ENCODE measurements at regions not wholly inside any gene's neighbourhood (a gene's known extent, or its start where the extent isn't known, plus 50 kb on each side); places are given as distances from the start of the nearest gene placed in this dataset.
A peak's percentile ranks its signal among the peaks of the same experiment; 100 is the strongest.
"Not testable (repeated sequence)": the region's sequence is repeated elsewhere in the genome, so short reads cannot be mapped to it uniquely, and the experiment has no call there.

DNA sequence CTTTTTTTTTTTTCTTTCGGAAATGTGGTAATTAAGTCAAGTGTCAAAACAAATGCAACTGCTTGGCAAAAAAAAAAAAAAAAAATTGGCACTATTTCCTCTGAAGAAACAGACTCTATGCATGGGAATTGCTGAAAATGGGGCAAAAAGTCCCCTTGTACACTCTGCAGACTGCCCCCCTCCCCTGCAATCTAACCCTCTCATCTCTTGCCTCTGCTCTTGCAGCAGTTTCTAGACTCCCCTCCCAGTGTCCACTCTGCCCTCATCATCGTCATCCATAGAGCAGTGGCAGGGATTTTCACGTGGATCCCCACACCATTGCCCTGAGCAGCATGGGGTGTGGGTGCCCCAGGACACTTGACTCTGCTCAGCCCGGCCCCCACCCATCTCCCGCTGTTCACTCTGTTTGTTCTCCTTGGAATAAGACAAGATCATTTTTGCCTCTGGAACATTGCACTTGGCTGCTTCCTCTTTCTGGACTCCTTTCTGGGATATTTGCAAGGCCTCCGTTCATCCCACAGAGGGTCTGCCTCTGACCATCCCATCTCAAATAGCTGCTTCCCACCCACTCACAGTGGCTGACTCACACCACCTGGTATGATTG is 213.9 kb downstream of the ACKR3 start:
- Histone ChIP-seq H3K36me3 (no peaks in the 10 kb centered on the region), H3K4me3 (no peak overlapping the region), H3K27me3 (peaks cover 0 to 6% (median 0%) of the 10 kb centered on the region in 3 donors), H3K4me1 (no peaks in the 10 kb centered on the region), H3K27ac (no peak overlapping the region), H3K9me3 (no peaks in the 10 kb centered on the region)
- 84 to 90% (median 88%) methylated on average over 6 of the region's 6 CpGs for WGBS, 5 donors
- TF ChIP-seq POLR2A (IDR thresholded peaks at IDR 0.05) (no peak), POLR2AphosphoS5 (IDR thresholded peaks at IDR 0.05) (no peak), CTCF (IDR thresholded peaks at IDR 0.05) (no peak), EP300 (IDR thresholded peaks at IDR 0.05) (no peak)
- DNase-seq, result no peak
- intact Hi-C loops (cut with DNase I; ENCODE audit: low total_unique reads), result no loop called here

GRCh38 chr2:236785611-236786057 is 216.0 kb downstream of the ACKR3 start:
- Histone ChIP-seq H3K4me1 (no peaks in the 10 kb centered on the region), H3K27me3 (peaks cover 0 to 6% (median 0%) of the 10 kb centered on the region in 3 donors), H3K4me3 (no peak overlapping the region), H3K27ac (no peak overlapping the region), H3K9me3 (no peaks in the 10 kb centered on the region), H3K36me3 (no peaks in the 10 kb centered on the region)
- 34 to 58% (median 40%) methylated on average over 6 of the region's 6 CpGs for WGBS, 5 donors
- TF ChIP-seq EP300 (IDR thresholded peaks at IDR 0.05) (no peak), POLR2AphosphoS5 (IDR thresholded peaks at IDR 0.05) (no peak), POLR2A (IDR thresholded peaks at IDR 0.05) (no peak), CTCF (IDR thresholded peaks at IDR 0.05) (no peak)
- intact Hi-C loops (cut with DNase I; ENCODE audit: low total_unique reads), result no loop called here
- DNase-seq, result peak in 1 of 2 donors; percentile 59

- WGBS, 5 donors, result 88 to 96% (median 95%) methylated on average over 4 of the region's 4 CpGs
- Histone ChIP-seq H3K27me3 (peaks cover 0 to 6% (median 0%) of the 10 kb centered on the region in 3 donors), H3K4me1 (no peaks in the 10 kb centered on the region), H3K9me3 (no peaks in the 10 kb centered on the region), H3K36me3 (no peaks in the 10 kb centered on the region), H3K4me3 (no peak overlapping the region), H3K27ac (no peak overlapping the region)
- intact Hi-C loops (cut with DNase I; ENCODE audit: low total_unique reads), result no loop called here
- DNase-seq, result no peak
- TF ChIP-seq CTCF (IDR thresholded peaks at IDR 0.05), result no peak
- TF ChIP-seq POLR2A (IDR thresholded peaks at IDR 0.05), result no peak
- no peak for TF ChIP-seq EP300 (IDR thresholded peaks at IDR 0.05)
- TF ChIP-seq POLR2AphosphoS5 (IDR thresholded peaks at IDR 0.05), result no peak
These were observed 217.1 kb downstream of the ACKR3 start for GRCh38 chr2:236786751-236787150.

GRCh38 chr2:236787376-236787775 is 217.8 kb downstream of the ACKR3 start:
- intact Hi-C loops (cut with DNase I; ENCODE audit: low total_unique reads); H3K9me3 ChIP-seq; DNase-seq; H3K4me1 ChIP-seq; H3K36me3 ChIP-seq; H3K27me3 ChIP-seq; H3K4me3 ChIP-seq: not testable (repeated sequence)
- H3K27ac ChIP-seq, result peak overlapping the region in 1 of 5 donors; percentile 2
- WGBS, 5 donors, result 87 to 95% (median 91%) methylated on average over 5 of the region's 5 CpGs

GRCh38 chr2:236787885-236788284 is 218.3 kb downstream of the ACKR3 start:
- Histone ChIP-seq H3K27ac (peak overlapping the region in 1 of 5 donors; percentile 2), H3K4me1 (no peaks in the 10 kb centered on the region), H3K9me3 (no peaks in the 10 kb centered on the region), H3K27me3 (peaks cover 0 to 6% (median 0%) of the 10 kb centered on the region in 3 donors), H3K4me3 (no peak overlapping the region), H3K36me3 (no peaks in the 10 kb centered on the region)
- TF ChIP-seq CTCF (IDR thresholded peaks at IDR 0.05) (no peak), POLR2AphosphoS5 (IDR thresholded peaks at IDR 0.05) (no peak), EP300 (IDR thresholded peaks at IDR 0.05) (no peak), POLR2A (IDR thresholded peaks at IDR 0.05) (no peak)
- intact Hi-C loops (cut with DNase I; ENCODE audit: low total_unique reads), result no loop called here
- 79 to 90% (median 82%) methylated on average over 7 of the region's 7 CpGs for WGBS, 5 donors
- DNase-seq, result peak in 1 of 2 donors; percentile 46
